ENCODE measurements at regions not wholly inside any gene's neighbourhood (a gene's known extent, or its start where the extent isn't known, plus 50 kb on each side); places are given as distances from the start of the nearest gene placed in this dataset.

- DNase-seq, result no peak
- Histone ChIP-seq H3K4me3 (no peak overlapping the region), H3K27ac (no peak overlapping the region), H3K4me1 (no peaks in the 10 kb centered on the region), H3K9me3 (no peaks in the 10 kb centered on the region), H3K27me3 (no peaks in the 10 kb centered on the region), H3K36me3 (no peaks in the 10 kb centered on the region)
- intact Hi-C loops (cut with DNase I), result no loop called here
- no peak for ATAC-seq
- TF ChIP-seq CTCF (IDR thresholded peaks at IDR 0.05), result no peak
These were observed 254.5 kb upstream of the ADGRL3 start for GRCh38 chr4:60945641-60946040.

GRCh38 chr4:60948008-60948407 is 252.1 kb upstream of the ADGRL3 start:
- no peak overlapping the region for H3K4me3 ChIP-seq
- intact Hi-C loops (cut with DNase I), result no loop called here
- no peak for TF ChIP-seq CTCF (IDR thresholded peaks at IDR 0.05)
- DNase-seq (no peak), ATAC-seq (no peak)
- no peaks in the 10 kb centered on the region for H3K9me3 ChIP-seq
- H3K27ac ChIP-seq, result no peak overlapping the region
- no peaks in the 10 kb centered on the region for H3K4me1 ChIP-seq
- H3K36me3 ChIP-seq, result no peaks in the 10 kb centered on the region
- H3K27me3 ChIP-seq, result no peaks in the 10 kb centered on the region

- Histone ChIP-seq H3K36me3 (no peaks in the 10 kb centered on the region), H3K27ac (no peak overlapping the region), H3K4me3 (no peak overlapping the region), H3K4me1 (no peaks in the 10 kb centered on the region), H3K9me3 (no peaks in the 10 kb centered on the region), H3K27me3 (no peaks in the 10 kb centered on the region)
- ATAC-seq, result no peak
- no peak for TF ChIP-seq CTCF (IDR thresholded peaks at IDR 0.05)
- intact Hi-C loops (cut with DNase I), result no loop called here
- no peak for DNase-seq
These were observed 247.2 kb upstream of the ADGRL3 start for GRCh38 chr4:60952921-60953320.

- ATAC-seq, result no peak
- TF ChIP-seq CTCF (IDR thresholded peaks at IDR 0.05), result no peak
- Histone ChIP-seq H3K9me3 (no peaks in the 10 kb centered on the region), H3K27ac (no peak overlapping the region), H3K27me3 (no peaks in the 10 kb centered on the region), H3K36me3 (no peaks in the 10 kb centered on the region), H3K4me1 (no peaks in the 10 kb centered on the region), H3K4me3 (no peak overlapping the region)
- no peak for DNase-seq
- intact Hi-C loops (cut with DNase I), result no loop called here
These were observed 246.3 kb upstream of the ADGRL3 start for GRCh38 chr4:60953826-60954225.

GRCh38 chr4:60962286-60962685 is 237.8 kb upstream of the ADGRL3 start:
- H3K27me3 ChIP-seq, result no peaks in the 10 kb centered on the region
- no peaks in the 10 kb centered on the region for H3K4me1 ChIP-seq
- no peaks in the 10 kb centered on the region for H3K36me3 ChIP-seq
- H3K9me3 ChIP-seq, result no peaks in the 10 kb centered on the region
- intact Hi-C loops (cut with DNase I), result no loop called here
- no peak overlapping the region for H3K27ac ChIP-seq
- DNase-seq, result no peak
- no peak for ATAC-seq
- H3K4me3 ChIP-seq, result no peak overlapping the region
- no peak for TF ChIP-seq CTCF (IDR thresholded peaks at IDR 0.05)

- Histone ChIP-seq H3K9me3 (no peaks in the 10 kb centered on the region), H3K27me3 (no peaks in the 10 kb centered on the region), H3K36me3 (no peaks in the 10 kb centered on the region), H3K4me3 (no peak overlapping the region), H3K4me1 (no peaks in the 10 kb centered on the region), H3K27ac (no peak overlapping the region)
- DNase-seq, result no peak
- TF ChIP-seq CTCF (IDR thresholded peaks at IDR 0.05), result no peak
- ATAC-seq, result no peak
- intact Hi-C loops (cut with DNase I), result no loop called here
These were observed 218.6 kb upstream of the ADGRL3 start for GRCh38 chr4:60981534-60981933.
